AG20443 (cell line): ENCODE measurements at regions not wholly inside any gene's neighbourhood (a gene's known extent, or its start where the extent isn't known, plus 50 kb on each side); places are given as distances from the start of the nearest gene placed in this dataset.

ENCODE experiments used
- DNase-seq: peaks from one replicate; pipeline ENCODE4 v3.0.0; 2012; ENCODE audit warnings: low spot score, mixed read lengths

DNA sequence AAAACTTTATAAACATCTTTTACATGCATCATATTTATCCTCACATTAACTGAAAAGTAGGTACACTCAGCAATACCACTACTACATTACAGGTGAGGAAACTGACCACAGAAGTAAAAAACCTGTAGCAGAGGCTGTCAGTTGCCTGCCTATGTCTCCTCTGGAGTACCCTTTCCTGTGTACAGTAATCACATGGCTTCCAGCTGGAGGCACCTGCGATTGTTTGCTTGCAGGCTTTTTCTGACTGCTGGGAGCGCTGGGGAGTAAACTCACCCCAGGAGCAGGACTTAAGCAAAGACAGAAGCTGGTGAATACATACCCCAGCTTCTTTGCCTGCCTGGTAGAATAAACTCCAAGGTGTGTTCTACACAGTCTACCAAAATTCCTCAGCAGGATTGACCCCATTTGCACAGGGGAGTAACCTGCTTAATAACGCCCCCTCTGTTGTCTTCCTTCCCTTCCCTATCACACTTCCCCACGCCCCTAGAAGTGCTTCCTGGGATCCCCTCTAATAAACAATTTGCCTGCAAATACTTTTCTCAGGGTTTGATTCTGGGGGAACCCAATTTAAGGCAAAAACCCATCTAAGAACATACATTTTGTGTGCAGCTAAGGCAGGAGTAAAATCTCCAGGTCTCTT is 138.9 kb downstream of the PTH2R start:
- no peak for DNase-seq

GRCh38 chr2:208546107-208546506 is 139.5 kb downstream of the PTH2R start:
- DNase-seq = no peak

GRCh38 chr2:208546860-208547650 is 140.5 kb downstream of the PTH2R start:
- no peak for DNase-seq

DNA sequence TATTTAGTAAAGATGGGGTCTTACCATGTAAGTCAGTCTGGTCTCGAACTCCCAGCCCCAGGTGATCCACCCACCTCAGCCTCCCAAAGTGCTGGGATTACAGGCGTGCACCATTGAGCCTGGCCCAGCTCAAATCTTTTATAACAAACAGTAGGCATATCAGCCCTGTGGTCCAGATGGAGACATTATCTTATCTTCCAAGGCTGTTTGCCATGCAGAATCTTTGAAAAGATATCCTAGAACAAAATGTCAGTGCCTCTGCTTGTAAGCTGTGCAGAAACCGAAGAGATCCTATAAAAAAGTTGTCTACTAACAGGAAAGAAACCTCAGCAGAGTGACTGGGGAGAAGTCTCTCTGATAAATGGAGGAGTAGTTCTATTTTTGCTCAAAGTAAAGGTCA is 142.1 kb downstream of the PTH2R start:
- DNase-seq = no peak

DNA sequence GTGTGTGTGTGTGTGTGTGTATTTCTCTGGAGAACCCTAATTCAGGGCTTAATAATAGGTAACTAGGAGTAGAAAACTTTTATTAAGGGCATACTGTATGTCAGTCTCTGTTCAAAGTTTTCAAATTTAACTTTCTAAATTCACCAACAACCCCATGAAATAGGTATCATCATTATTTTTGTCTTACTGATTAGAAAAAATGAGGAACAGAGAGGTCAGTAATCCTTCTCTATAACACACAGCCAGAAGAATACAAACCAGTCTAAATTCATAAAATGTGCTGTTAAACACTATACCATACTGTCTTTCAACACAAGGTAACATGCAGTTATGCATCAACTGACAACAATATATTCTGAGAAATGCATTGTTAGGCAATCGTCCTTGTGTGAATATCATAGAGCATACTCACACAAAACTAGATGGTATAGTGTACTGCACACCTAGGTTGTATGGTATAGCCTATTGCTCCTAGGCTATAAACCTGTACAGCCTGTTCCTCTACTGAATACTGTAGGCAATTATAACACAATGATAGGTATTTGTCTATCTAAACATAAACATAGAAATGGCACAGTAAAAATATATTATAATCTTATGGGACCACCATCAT is 143.1 kb downstream of the PTH2R start:
- no peak for DNase-seq

- no peak for DNase-seq
Measured at GRCh38 chr2:208552943-208553342, 146.4 kb downstream of the PTH2R start.

GRCh38 chr2:208556983-208557484 is 150.4 kb downstream of the PTH2R start:
- no peak for DNase-seq

- no peak for DNase-seq
Measured at GRCh38 chr2:208565690-208566416, 159.3 kb downstream of the PTH2R start.

DNA sequence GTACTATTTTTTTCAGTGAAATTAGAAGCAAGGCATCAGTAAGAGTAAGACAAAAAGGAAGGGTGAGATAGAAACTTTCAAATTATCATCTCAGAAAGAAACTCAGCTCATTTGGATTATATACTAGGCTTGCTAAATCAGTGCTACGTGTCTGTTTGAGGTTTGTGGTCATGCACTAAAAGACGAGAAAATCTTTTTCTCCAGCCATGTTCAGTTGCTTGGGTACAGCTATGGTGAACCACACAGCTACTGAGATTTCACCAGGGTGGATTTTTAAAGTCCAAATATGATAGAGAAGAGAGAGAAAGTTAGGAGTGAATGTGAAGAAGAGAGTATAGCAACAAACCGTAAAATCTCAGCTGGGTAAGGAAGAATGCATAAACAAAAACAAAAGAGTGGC is 161.6 kb downstream of the PTH2R start:
- no peak for DNase-seq

DNA sequence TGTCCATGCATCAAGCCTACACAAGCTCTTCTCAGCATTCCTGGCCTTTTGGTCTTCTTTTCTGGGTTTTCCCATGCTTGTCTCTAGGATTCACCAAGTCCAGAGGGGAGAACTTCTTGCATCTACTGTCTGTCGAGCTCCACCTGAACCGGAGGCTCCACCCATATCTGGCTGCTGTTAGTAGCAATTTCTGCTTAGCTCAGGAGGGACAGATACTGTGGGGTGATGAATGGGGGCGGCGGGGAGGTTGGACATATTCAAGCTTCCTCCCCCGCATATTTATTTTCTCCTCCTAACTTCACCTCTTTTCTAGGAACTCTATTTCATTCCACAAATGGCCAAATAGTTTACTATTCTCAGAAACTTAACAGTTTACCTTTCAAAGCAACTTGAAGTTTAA is 163.5 kb downstream of the PTH2R start:
- no peak for DNase-seq

- no peak for DNase-seq
Measured at GRCh38 chr2:208570851-208571763, 164.5 kb downstream of the PTH2R start.

DNA sequence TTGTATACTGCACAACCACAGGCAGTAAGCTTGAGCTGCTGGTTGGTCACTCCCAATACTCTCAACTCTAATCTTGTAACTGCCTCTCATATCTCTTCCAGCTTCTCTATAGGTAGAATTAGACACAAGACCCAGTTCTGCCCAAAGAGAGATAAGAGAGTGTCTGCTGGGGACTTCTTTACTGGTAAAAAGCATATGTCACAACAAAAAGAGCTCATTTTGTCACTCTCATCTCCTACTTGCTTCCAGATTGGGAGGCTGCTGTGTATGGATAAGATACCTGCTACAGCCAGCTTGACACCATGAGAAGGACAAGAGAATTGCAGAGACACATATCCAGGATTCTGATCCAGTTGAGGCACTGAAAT is 165.2 kb downstream of the PTH2R start:
- no peak for DNase-seq

GRCh38 chr2:208573569-208573968 is 167.0 kb downstream of the PTH2R start:
- no peak for DNase-seq

DNA sequence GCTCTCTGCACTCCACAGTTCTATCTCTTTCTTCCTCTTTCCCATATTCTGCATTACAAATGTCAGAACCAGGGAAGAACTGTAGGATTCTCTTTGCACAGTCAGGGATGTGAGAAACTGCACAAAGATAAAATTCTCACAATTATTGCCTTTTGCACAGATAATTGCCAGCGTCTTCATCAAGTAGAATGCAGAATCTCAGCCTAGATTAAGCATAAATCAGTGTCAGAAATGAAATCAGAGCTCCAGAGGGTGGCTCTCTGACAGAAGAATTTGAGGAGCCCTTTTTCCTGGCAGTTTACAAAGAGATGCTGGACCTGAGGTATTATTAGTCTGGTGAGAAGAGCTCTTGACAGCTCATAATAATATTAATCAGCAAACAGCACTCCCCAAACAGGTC is 173.1 kb downstream of the PTH2R start:
- no peak for DNase-seq

- DNase-seq = no peak
Measured at GRCh38 chr2:208584378-208584985, 177.9 kb downstream of the PTH2R start.

DNA sequence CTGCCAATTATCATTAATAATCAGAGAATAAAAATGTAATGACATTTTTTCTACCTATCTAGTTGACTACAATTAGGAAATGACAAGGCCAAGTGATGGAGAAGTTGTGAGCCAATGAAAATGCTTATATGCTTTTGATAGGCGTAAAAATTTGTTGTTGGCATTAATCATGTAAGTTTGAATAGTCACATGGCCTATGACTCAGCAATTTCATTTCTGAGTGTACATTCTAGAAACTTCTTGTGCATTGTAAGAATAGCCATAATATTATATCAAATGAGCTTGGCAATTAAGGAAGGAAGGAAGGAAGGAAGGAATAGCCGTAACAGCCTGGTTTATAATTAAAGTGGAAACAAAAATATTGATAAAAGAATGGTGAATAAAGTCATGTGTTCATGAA is 179.9 kb downstream of the PTH2R start:
- DNase-seq = no peak

- no peak for DNase-seq
Measured at GRCh38 chr2:208594642-208595385, 188.2 kb downstream of the PTH2R start.

GRCh38 chr2:208595386-208596275 is 189.0 kb downstream of the PTH2R start:
- DNase-seq = no peak

GRCh38 chr2:208607694-208608093 is 201.1 kb downstream of the PTH2R start:
- DNase-seq = no peak
